NCI-H2107 treated with DMSO at 0.1 percent for 48 hours (cell line): ENCODE measurements at regions not wholly inside any gene's neighbourhood (a gene's known extent, or its start where the extent isn't known, plus 50 kb on each side); places are given as distances from the start of the nearest gene placed in this dataset.
"Not testable (repeated sequence)": the region's sequence is repeated elsewhere in the genome, so short reads cannot be mapped to it uniquely, and the experiment has no call there.

ENCODE experiments used
- DNase-seq: peaks from one replicate; lab custom pipeline; 2025; ENCODE audit not compliant: unreplicated experiment; lab: John Stamatoyannopoulos, UW

- DNase-seq = not testable (repeated sequence)
Observed at GRCh38 chr2:131738533-131738932, 210.8 kb downstream of the CCDC74A start.

DNA sequence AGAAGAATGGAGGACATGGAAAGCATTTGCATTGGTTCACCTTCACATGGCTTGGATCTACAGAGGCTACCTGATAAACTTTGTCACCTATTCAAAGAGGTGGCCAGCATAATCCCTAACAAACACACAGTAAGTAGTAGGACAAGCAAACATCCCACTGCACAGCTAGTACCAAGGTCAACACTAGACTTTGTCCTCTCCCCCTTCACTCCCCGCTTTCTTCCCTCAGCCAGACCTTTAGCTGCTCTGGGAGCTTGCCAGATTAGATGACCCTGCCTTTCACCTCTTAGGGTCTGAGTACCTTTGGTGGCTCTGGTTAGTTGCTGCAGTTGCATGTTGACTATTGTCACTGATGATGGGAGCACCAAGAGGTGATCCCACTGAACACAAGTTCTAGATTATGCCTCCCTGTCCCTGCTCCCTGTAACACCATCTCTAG, 211.3 kb downstream of the CCDC74A start:
- not testable (repeated sequence) for DNase-seq

- no peak for DNase-seq
Observed at GRCh38 chr2:131753640-131754561, 226.2 kb downstream of the CCDC74A start.

- no peak for DNase-seq
Observed at GRCh38 chr2:131754929-131755720, 227.4 kb downstream of the CCDC74A start.

- DNase-seq = no peak
Observed at GRCh38 chr2:131756141-131756907, 228.6 kb downstream of the CCDC74A start.

DNA sequence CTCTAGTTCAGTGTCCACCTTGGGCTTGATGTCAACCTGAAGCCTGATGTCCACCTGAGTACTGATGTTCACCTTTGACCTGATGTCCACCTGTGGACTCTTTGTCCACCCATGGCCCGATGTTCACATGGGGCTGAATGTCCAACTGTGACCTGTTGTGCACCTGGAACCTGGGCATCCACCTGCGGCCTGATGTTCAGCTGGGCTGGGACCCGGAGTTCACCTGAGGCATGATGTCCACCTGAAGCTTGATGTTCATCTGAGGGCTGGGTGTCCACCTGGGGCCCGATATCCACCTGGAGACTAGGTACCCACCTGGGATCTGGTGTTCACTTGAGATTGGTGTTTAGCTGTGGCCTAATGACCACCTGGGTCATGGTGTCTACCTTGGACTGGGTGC, 231.3 kb downstream of the CCDC74A start:
- not testable (repeated sequence) for DNase-seq

DNA sequence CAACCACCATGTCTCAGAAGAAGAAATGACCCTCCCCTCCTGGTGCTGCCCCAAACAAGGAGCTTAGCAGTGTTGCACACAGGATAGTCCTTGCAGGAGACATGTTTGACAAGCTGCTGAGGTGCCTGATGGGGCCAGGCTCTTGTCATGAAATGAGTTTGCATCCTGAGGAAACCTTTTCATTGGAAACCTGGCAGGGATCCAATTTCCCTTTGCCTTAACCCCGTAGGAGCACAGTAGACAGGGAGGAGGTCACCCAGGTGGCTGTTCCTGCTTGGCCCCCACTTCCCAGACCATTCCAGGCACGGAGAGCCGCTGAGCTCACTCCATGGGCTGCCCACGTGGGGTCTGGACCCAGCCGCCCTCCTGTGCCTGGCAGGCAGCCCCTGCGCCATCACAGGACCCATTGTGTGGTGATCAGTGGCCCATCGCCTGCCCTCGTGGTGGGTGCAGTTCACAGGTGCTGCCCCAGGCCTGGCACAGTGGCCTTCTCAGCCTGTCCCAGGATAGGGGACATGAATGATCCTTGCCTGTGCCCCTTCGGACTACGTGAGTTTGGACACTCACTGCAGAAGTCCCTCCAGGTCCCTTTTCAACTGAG, 247.4 kb downstream of the CCDC74A start:
- not testable (repeated sequence) for DNase-seq

GRCh38 chr2:131775903-131776506, 248.3 kb downstream of the CCDC74A start:
- DNase-seq = not testable (repeated sequence)

DNA sequence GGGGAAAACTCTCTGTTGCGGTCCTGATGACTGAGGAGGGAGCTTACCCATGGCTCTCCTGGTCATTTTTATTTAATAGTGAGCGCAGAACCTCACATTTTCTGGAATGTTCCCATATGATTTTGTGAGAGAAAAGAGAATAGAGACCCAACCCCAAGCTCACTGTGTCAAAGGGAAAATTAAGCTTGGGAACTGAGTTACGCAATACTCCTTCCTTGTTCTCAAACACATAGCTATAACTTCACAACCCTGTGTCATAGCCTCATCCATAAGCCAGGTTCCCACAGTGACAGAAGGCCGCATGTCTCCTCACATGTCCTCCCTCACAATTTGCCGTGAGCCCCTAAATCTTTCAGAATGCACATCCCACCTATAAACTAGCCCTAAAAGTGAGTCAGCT, 252.8 kb downstream of the CCDC74A start:
- DNase-seq = not testable (repeated sequence)

DNA sequence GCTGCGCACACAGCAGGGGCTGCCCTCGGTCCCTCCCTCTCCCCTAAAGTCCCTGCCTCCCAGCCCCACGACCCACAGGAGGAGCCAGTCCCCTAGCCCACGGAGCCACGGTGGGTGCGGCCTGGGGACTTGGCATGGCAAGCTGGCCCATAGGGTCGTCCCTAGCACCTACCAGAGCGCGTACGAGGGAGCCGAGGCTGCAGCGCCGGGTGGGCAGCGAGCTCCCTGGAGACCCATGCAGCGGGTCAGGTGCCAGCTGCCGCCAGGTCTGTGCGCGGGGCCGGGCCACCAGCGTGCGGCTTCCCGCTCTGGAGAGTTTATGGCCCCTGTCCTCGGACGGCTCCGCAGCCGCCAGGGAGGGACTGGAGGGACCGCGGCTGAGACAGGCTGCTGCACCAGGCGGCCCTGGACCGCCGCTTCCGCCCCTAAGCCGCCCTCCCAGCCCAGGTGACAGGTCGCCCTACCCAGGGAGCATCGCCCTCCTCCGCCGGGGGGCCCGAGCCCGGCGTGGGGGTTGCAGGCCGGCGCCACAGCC, 273.6 kb downstream of the CCDC74A start:
- no peak for DNase-seq

GRCh38 chr2:131801745-131802350, 274.2 kb downstream of the CCDC74A start:
- not testable (repeated sequence) for DNase-seq

DNA sequence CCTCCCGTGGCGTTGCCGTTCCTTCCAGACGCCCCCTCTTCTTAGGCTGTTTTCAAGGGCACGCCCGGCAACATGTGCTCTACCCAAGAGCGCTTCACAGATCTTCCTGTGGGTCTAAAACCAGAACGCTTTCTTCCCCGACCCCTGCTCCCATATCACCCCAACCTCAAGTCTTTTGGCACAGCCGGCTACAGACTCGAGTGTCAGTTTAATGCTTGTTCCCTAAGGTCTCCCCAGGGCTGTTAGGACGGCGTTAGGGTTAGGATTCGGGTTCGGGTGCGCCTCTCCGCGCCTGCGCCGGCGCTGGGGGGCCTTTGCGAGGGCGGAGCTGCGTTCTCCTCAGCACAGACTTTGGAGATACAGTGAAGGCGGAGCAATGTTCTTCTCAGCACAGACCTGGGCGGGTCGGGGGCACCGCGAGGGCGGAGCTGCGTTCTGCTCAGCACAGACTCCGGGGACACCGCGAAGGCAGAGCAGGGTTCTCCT, 274.7 kb downstream of the CCDC74A start:
- not testable (repeated sequence) for DNase-seq

DNA sequence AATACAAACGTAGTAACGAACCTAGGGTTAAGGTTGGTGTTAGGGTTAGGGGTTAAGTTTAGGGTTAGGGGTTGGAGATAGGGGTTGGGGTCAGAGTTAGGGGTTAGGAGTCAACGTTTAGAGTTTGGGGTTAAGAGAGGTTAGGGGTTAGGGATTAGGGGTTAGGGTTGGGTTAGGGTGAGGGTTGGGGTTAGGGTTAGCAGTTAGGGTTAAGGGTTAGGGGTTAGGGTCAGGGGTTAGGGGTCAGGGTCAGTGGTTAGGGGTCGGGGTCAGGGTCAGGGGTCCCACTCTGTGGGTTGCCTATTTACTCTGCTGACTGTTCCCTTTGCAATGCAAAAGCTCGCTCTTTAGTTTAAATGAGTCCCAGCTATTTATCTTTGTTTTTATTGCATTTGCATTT, 275.5 kb downstream of the CCDC74A start:
- not testable (repeated sequence) for DNase-seq

DNA sequence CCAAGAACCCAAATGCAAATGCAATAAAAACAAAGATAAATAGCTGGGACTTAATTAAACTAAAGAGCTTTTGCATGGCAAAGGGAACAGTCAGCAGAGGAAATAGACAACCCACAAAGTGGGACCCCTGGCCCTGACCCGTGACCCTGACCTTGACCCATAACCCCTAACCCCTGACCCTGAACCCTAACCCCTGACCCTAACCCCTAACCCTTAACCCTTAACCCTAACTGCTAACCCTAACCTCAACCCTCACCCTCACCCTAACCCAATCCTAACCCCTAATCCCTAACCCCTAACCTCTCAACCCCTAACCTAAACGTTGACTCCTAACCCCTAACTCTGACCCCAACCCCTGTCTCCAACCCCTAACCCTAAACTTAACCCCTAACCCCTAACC, 284.9 kb downstream of the CCDC74A start:
- not testable (repeated sequence) for DNase-seq

GRCh38 chr2:131813378-131813777, 285.7 kb downstream of the CCDC74A start:
- not testable (repeated sequence) for DNase-seq

GRCh38 chr2:131818267-131818973, 290.7 kb downstream of the CCDC74A start:
- not testable (repeated sequence) for DNase-seq

DNA sequence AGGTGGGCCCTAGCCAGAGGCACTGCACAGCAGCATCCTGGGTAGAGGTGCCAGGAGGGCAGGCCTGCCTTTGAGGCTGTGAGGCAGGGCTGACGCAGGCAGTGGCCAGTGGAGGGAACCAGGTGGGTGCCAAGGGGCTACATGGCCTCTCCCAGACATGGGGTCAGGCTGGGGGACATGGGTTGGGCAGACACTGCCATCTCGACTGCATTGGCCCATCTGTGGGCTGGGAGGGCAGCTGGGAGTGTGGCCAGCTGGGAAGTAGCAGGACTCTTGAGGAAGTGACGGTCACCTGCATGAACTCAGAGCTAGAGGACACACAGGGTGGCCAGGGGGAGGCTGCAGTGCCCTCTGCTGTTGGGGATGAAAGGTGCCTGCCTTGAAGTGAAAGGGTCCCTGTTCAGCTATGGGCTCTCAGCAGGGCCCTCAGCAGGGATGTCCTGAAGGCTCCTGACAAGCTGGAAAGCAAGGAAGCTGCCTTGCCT, 294.6 kb downstream of the CCDC74A start:
- DNase-seq = not testable (repeated sequence)

- not testable (repeated sequence) for DNase-seq
Observed at GRCh38 chr2:131823058-131823457, 295.4 kb downstream of the CCDC74A start.
